GM23248 (cell line): ENCODE measurements at regions not wholly inside any gene's neighbourhood (a gene's known extent, or its start where the extent isn't known, plus 50 kb on each side); places are given as distances from the start of the nearest gene placed in this dataset.

ENCODE experiments used
- DNase-seq: peaks from one replicate; pipeline ENCODE4 v3.0.0-alpha.2; 2015
- H2AFZ ChIP-seq: fragments of 200-600 bp; sonication (generic); 2 replicates; pipeline ENCODE4 v1.6.1; 2016; ENCODE audit warnings: antibody characterized with exemption
- H3F3A ChIP-seq: fragments of 200-600 bp; sonication (generic); 2 replicates; pipeline ENCODE4 v1.6.1; 2016; ENCODE audit warnings: mild to moderate bottlenecking, antibody characterized with exemption, mixed run types; ENCODE audit not compliant: insufficient read depth
- H3K27ac ChIP-seq: fragments of 200-600 bp; sonication (generic); 2 replicates; pipeline ENCODE4 v1.5.1; 2016; ENCODE audit warnings: mild to moderate bottlenecking
- H3K27me3 ChIP-seq: fragments of 200-600 bp; sonication (generic); replicated peaks from 2 replicates; pipeline ENCODE4 v1.6.1; 2016; ENCODE audit warnings: mild to moderate bottlenecking; ENCODE audit not compliant: insufficient read depth
- H3K36me3 ChIP-seq: fragments of 200-600 bp; sonication (generic); 2 replicates; pipeline ENCODE4 v1.6.1; 2016; ENCODE audit warnings: low read depth, mild to moderate bottlenecking
- H3K4me1 ChIP-seq: fragments of 200-600 bp; sonication (generic); 2 replicates; pipeline ENCODE4 v1.6.1; 2016; ENCODE audit warnings: mild to moderate bottlenecking; ENCODE audit not compliant: insufficient read depth
- H3K4me2 ChIP-seq: fragments of 200-600 bp; sonication (generic); one replicate; pipeline ENCODE4 v1.6.1; 2016; ENCODE audit warnings: mild to moderate bottlenecking; ENCODE audit not compliant: unreplicated experiment
- H3K4me3 ChIP-seq: fragments of 200-600 bp; sonication (generic); 2 replicates; pipeline ENCODE4 v1.5.1; 2016; ENCODE audit warnings: mild to moderate bottlenecking
- H3K79me2 ChIP-seq: fragments of 200-600 bp; sonication (generic); 2 replicates; pipeline ENCODE4 v1.6.1; 2016; ENCODE audit warnings: mild to moderate bottlenecking; ENCODE audit not compliant: insufficient read depth
- H3K9ac ChIP-seq: fragments of 200-600 bp; sonication (generic); 2 replicates; pipeline ENCODE4 v1.6.1; 2016; ENCODE audit warnings: mild to moderate bottlenecking
- H3K9me2 ChIP-seq: fragments of 200-600 bp; sonication (generic); 2 replicates; pipeline ENCODE4 v1.6.1; 2016; ENCODE audit warnings: mixed run types, mild to moderate bottlenecking, moderate library complexity; ENCODE audit not compliant: insufficient read depth
- H3K9me3 ChIP-seq: fragments of 200-600 bp; sonication (generic); one replicate; pipeline ENCODE4 v1.6.1; 2017; ENCODE audit warnings: low read depth
- H4K20me1 ChIP-seq: fragments of 200-600 bp; sonication (generic); 2 replicates; pipeline ENCODE4 v1.6.0; 2016; ENCODE audit not compliant: insufficient read depth
- EZH2 ChIP-seq: fragments of 200-600 bp; sonication (generic); IDR thresholded peaks from 2 replicates; pipeline ENCODE4 v1.6.1; 2018; ENCODE audit warnings: antibody characterized with exemption, mild to moderate bottlenecking; ENCODE audit not compliant: insufficient read depth, poor library complexity, severe bottlenecking
- EZH2phosphoT487 ChIP-seq: fragments of 200-600 bp; sonication (generic); IDR thresholded peaks from 2 replicates; pipeline ENCODE4 v1.6.1; 2018; ENCODE audit warnings: antibody characterized with exemption, moderate library complexity, mild to moderate bottlenecking, low read depth; ENCODE audit not compliant: insufficient read depth
- WGBS, 2 experiments: methylation state at CpG; one replicate each; pipeline ENCODE4 v1.1.6; 2015 to 2017; ENCODE audit warnings: low lambda C conversion rate in 2 of 2, low coverage in 1 of 2; ENCODE audit errors: missing lambda C conversion rate in 2 of 2; 5-methylcytosine and 5-hydroxymethylcytosine counted together
- in situ Hi-C: fragments of 300-500 bp; cut with MboI; formaldehyde crosslinking; loops from 2 replicates; pipeline ENCODE4 v1.15.0; 2020

DNA sequence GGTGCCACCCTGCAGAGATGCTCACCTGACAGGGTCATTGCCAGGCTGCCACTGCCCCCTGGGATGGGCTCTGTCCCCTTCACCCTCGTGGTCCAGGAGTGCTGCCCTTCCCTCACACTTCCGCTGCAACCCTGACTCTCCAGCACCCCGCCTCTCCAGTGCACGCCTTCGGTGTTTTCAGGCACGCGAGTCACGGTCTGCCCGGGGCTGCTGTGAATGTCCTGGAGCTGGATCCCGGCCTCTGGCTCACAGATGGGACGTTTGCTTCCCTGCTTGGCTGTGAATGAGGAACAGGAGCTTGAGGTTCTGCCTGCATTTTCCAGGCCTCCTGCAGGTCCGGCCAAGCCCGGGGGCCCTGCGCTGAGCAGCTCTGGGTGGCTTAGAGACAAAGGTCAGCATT is 343.4 kb downstream of the SMOC2 start:
- TF ChIP-seq EZH2 (no peak), EZH2phosphoT487 (no peak)
- no peaks in the 10 kb centered on the region for H4K20me1 ChIP-seq
- no peaks in the 10 kb centered on the region for H3K9me2 ChIP-seq
- no peak overlapping the region for H3K9ac ChIP-seq
- no peaks in the 10 kb centered on the region for H3K36me3 ChIP-seq
- in situ Hi-C loops: no loop called here
- no peaks in the 10 kb centered on the region for H3K27me3 ChIP-seq
- H3K4me3 ChIP-seq: no peak overlapping the region
- WGBS, 2 experiments: 11% methylated on average over 14 of the region's 14 CpGs
- no peak for DNase-seq
- no peaks in the 10 kb centered on the region for H3K9me3 ChIP-seq
- H3K4me1 ChIP-seq: no peaks in the 10 kb centered on the region
- no peak overlapping the region for H3K4me2 ChIP-seq
- H3K27ac ChIP-seq: no peak overlapping the region
- no peak overlapping the region for H2AFZ ChIP-seq
- no peaks in the 10 kb centered on the region for H3F3A ChIP-seq
- no peaks in the 10 kb centered on the region for H3K79me2 ChIP-seq

- H3K4me2 ChIP-seq: no peak overlapping the region
- no peak overlapping the region for H3K4me3 ChIP-seq
- in situ Hi-C loops: no loop called here
- H3K36me3 ChIP-seq: no peaks in the 10 kb centered on the region
- no peak overlapping the region for H3K27ac ChIP-seq
- no peak for DNase-seq
- no peak for TF ChIP-seq EZH2
- no peak for TF ChIP-seq EZH2phosphoT487
- H2AFZ ChIP-seq: no peak overlapping the region
- H3K9ac ChIP-seq: no peak overlapping the region
- no peaks in the 10 kb centered on the region for H3K9me3 ChIP-seq
- no peaks in the 10 kb centered on the region for H3K79me2 ChIP-seq
- H4K20me1 ChIP-seq: no peaks in the 10 kb centered on the region
- WGBS, 2 experiments: 55 to 56% methylated on average over 11 of the region's 11 CpGs
- no peaks in the 10 kb centered on the region for H3K27me3 ChIP-seq
- H3K9me2 ChIP-seq: no peaks in the 10 kb centered on the region
- no peaks in the 10 kb centered on the region for H3K4me1 ChIP-seq
- H3F3A ChIP-seq: no peaks in the 10 kb centered on the region
These were observed 342.7 kb downstream of the SMOC2 start for GRCh38 chr6:168783720-168784119.

DNA sequence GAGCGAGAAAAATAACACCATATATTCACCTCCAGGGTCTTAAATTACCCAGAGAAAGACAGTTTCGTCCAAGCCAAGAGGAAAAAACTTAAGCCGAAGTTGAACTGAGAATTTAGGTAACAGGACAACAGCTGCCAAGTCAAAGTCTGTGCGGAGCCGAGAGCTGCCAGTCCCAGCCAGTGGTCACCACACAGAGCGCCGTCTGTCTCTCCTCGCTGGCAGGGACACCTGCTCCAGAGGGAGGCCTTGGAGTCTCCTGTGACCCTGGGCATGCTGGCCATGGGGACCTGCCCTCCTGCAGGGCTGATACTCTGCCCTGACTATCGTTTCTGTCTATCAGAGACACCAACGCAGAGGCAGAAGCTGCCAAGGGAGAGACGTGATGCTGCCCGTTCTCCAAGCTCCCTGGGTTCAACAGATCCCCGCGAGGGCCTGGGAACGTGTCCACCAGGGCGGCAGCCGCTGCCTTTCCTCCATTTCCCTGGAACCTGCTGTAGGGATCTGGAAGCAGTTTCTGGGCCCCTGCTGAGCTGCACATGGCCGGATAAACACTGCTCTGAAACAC is 341.3 kb downstream of the SMOC2 start:
- TF ChIP-seq EZH2 (no peak), EZH2phosphoT487 (no peak)
- Histone ChIP-seq H3K4me3 (no peak overlapping the region), H3K79me2 (no peaks in the 10 kb centered on the region), H2AFZ (no peak overlapping the region), H3F3A (no peaks in the 10 kb centered on the region), H3K36me3 (no peaks in the 10 kb centered on the region), H3K4me2 (no peak overlapping the region), H3K9ac (no peak overlapping the region), H3K27ac (no peak overlapping the region), H3K9me2 (no peaks in the 10 kb centered on the region), H3K9me3 (no peaks in the 10 kb centered on the region), H3K27me3 (no peaks in the 10 kb centered on the region), H4K20me1 (no peaks in the 10 kb centered on the region), H3K4me1 (no peaks in the 10 kb centered on the region)
- no peak for DNase-seq
- in situ Hi-C loops: no loop called here
- 36 to 41% methylated on average over 17 to 18 of the region's 18 CpGs for WGBS, 2 experiments

- peak; percentile 11 for DNase-seq
- peaks cover 3% of the 10 kb centered on the region for H3K9me3 ChIP-seq
- 0% methylated on average over 7 of the region's 7 CpGs for WGBS, 2 experiments
These were observed 337.2 kb downstream of the SMOC2 start for GRCh38 chr6:168778201-168778600.

DNA sequence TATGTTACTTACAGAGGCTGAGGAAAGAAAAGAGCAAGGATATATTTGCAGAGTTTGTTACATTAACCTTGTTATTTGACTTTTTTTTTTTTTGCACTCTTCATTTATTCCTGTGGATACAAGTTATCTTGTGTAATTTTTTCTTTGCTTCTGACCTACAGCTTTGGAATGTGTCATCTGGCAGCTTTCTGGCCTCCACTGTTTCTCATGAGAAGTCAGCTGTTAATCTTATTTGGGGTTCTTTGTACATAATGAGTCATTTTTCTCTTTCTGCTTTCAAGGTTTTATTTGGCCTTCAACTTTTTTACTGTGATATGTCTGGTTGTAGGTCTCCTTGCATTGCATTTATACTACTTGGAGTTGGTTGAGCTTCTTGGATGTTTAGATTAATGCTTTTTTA is 333.4 kb downstream of the SMOC2 start:
- Histone ChIP-seq H3K4me2 (no peak overlapping the region), H3K27ac (no peak overlapping the region), H3K9ac (no peak overlapping the region), H3K9me3 (peaks cover 6% of the 10 kb centered on the region), H3F3A (no peaks in the 10 kb centered on the region), H3K4me1 (no peaks in the 10 kb centered on the region), H4K20me1 (no peaks in the 10 kb centered on the region), H2AFZ (no peak overlapping the region), H3K4me3 (no peak overlapping the region), H3K9me2 (no peaks in the 10 kb centered on the region; the same call in 1 of the 2 replicates), H3K79me2 (no peaks in the 10 kb centered on the region), H3K36me3 (no peaks in the 10 kb centered on the region), H3K27me3 (no peaks in the 10 kb centered on the region)
- peak; percentile 2 for DNase-seq
- TF ChIP-seq EZH2: no peak
- TF ChIP-seq EZH2phosphoT487: no peak
- in situ Hi-C loops: no loop called here

More at GRCh38 chr6:168778201-168778600, 337.2 kb downstream of the SMOC2 start:
- Histone ChIP-seq H3K9ac (no peak overlapping the region), H3K27ac (no peak overlapping the region), H3K79me2 (no peaks in the 10 kb centered on the region), H3K27me3 (no peaks in the 10 kb centered on the region), H3K36me3 (no peaks in the 10 kb centered on the region), H3F3A (no peaks in the 10 kb centered on the region), H4K20me1 (no peaks in the 10 kb centered on the region), H3K4me1 (no peaks in the 10 kb centered on the region), H3K4me2 (no peak overlapping the region), H3K4me3 (no peak overlapping the region), H3K9me2 (no peaks in the 10 kb centered on the region; the same call in 1 of the 2 replicates), H2AFZ (no peak overlapping the region)
- TF ChIP-seq EZH2: no peak
- no peak for TF ChIP-seq EZH2phosphoT487
- in situ Hi-C loops: no loop called here
